ENCODE measurements at regions not wholly inside any gene's neighbourhood (a gene's known extent, or its start where the extent isn't known, plus 50 kb on each side); places are given as distances from the start of the nearest gene placed in this dataset.

GRCh38 chrX:8868906-8869305 is 67.7 kb upstream of the FAM9A start:
- TF ChIP-seq CTCF (IDR thresholded peaks at IDR 0.05) (peak in 8 of 12 donors; percentile 7 to 43 (median 25)), POLR2A (IDR thresholded peaks at IDR 0.05) (no peak)
